Nephron (organoid): ENCODE measurements at regions not wholly inside any gene's neighbourhood (a gene's known extent, or its start where the extent isn't known, plus 50 kb on each side); places are given as distances from the start of the nearest gene placed in this dataset.

ENCODE experiments used
- H3K27ac Mint-ChIP-seq, 3 experiments: 2 replicates each; pipeline ENCODE4 v1.8.0; 2020; ENCODE audit warnings: mixed read lengths in 3 of 3, mild to moderate bottlenecking in 2 of 3, moderate library complexity in 1 of 3
- H3K27me3 Mint-ChIP-seq: 2 replicates; pipeline ENCODE4 v1.8.0; 2021; ENCODE audit warnings: low read depth, mild to moderate bottlenecking, moderate library complexity, mixed read lengths
- H3K36me3 Mint-ChIP-seq: 2 replicates; pipeline ENCODE4 v1.8.0; 2020; ENCODE audit warnings: low read depth, mixed read lengths
- H3K4me1 Mint-ChIP-seq: 2 replicates; pipeline ENCODE4 v1.8.0; 2020; ENCODE audit warnings: mixed read lengths
- H3K4me3 Mint-ChIP-seq, 3 experiments: 2 replicates each; pipeline ENCODE4 v1.8.0; 2020; ENCODE audit warnings: mild to moderate bottlenecking in 3 of 3, mixed read lengths in 3 of 3, moderate library complexity in 2 of 3
- H3K9me3 Mint-ChIP-seq: 2 replicates; pipeline ENCODE4 v1.8.0; 2020; ENCODE audit warnings: mixed read lengths
- TF ChIP-seq, protein P1 (sequence below), 3 experiments: fragments of 200-600 bp; sonication (generic); IDR thresholded peaks; one replicate each; pipeline ENCODE4 v1.5.0; 2021; ENCODE audit warnings: antibody characterized with exemption in 3 of 3; ENCODE audit not compliant: unreplicated experiment in 3 of 3

DNA sequence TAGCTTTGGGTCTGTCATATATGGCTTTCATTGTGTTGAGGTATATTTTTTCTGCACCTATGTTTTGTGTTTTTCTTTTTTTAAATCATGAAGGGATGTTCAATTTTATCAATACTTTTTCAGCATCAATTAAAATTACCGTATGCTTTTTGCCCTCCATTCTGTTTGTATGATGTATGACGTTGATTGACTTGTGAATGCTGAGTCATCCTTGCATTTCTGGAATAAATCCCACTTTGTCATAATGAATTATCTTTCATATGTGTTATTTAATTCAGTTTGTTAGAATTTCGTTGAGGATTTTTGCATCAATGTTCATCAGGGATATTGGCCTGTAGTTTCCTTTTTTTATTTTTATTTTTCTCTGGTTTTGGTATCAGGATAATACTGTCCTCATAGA is 790.9 kb downstream of the TMEM182 start:
- Mint-ChIP-seq H3K36me3 (no peaks in the 10 kb centered on the region), H3K4me3 (no peak overlapping the region), H3K27ac (no peak overlapping the region), H3K4me1 (no peaks in the 10 kb centered on the region), H3K27me3 (no peaks in the 10 kb centered on the region), H3K9me3 (no peaks in the 10 kb centered on the region)
- TF ChIP-seq, protein P1, sequence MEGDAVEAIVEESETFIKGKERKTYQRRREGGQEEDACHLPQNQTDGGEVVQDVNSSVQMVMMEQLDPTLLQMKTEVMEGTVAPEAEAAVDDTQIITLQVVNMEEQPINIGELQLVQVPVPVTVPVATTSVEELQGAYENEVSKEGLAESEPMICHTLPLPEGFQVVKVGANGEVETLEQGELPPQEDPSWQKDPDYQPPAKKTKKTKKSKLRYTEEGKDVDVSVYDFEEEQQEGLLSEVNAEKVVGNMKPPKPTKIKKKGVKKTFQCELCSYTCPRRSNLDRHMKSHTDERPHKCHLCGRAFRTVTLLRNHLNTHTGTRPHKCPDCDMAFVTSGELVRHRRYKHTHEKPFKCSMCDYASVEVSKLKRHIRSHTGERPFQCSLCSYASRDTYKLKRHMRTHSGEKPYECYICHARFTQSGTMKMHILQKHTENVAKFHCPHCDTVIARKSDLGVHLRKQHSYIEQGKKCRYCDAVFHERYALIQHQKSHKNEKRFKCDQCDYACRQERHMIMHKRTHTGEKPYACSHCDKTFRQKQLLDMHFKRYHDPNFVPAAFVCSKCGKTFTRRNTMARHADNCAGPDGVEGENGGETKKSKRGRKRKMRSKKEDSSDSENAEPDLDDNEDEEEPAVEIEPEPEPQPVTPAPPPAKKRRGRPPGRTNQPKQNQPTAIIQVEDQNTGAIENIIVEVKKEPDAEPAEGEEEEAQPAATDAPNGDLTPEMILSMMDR (IDR thresholded peaks at IDR 0.05; ENCODE audit: unreplicated experiment in 3 of 3), result no peak

DNA sequence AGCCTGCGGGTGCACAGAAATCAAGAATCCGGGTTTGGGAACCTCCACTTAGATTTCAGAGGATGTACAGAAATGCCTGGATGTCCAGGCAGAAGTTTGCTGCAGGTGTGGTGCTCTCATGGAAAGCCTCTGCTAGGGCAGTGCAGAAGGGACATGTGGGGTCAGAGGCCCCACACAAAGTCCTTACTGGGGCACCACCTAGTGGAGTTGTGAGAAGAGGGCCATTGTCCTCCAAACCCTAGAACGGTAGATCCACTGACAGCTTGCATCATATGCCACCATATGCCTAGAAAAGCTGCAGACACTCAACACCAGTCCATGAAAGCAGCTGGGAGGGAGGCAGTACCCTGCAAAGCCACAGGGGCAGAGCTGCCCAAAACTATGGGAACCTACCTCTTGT is 833.0 kb downstream of the TMEM182 start:
- Mint-ChIP-seq H3K27me3 (no peaks in the 10 kb centered on the region), H3K9me3 (peaks cover 38% of the 10 kb centered on the region), H3K27ac (no peak overlapping the region), H3K4me1 (no peaks in the 10 kb centered on the region), H3K36me3 (no peaks in the 10 kb centered on the region), H3K4me3 (no peak overlapping the region)
- TF ChIP-seq, protein P1 (IDR thresholded peaks at IDR 0.05; ENCODE audit: unreplicated experiment in 3 of 3), result no peak

DNA sequence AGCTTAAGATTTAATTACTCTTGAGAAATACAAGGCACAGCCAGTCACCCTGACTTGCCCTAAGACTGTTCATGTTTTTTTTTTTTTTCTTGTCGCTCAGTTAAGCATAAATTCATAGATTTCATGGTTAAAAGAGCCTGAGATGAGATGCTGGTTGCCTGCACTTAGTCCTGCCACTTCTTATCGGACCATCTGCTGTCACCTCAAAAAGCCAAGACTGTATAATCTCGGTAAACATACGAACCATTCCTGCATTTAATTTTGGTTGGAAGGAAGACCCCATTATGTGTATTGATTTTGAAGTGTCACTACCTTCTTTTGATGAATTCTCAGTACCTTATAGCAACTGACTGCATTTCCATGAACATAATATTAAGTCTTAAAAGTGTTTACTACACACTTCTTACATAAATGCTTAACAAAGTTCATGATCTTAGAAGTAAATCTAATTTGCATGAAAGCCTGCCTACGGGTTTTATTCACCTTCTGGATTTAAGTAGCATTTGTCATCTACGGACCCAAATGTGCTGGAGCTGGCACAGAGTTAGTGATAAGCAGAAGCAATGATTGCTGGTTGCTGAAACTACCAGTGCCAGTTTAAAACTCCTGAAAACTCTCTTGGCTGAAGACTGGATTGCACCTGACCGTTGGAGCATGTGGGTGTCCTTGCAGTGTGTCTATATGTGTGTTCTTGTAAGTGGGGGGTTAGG is 843.4 kb downstream of the TMEM182 start:
- Mint-ChIP-seq H3K4me1 (no peaks in the 10 kb centered on the region), H3K27me3 (no peaks in the 10 kb centered on the region), H3K9me3 (peaks cover 6% of the 10 kb centered on the region), H3K27ac (no peak overlapping the region), H3K36me3 (no peaks in the 10 kb centered on the region), H3K4me3 (no peak overlapping the region)
- TF ChIP-seq, protein P1 (IDR thresholded peaks at IDR 0.05; ENCODE audit: unreplicated experiment in 3 of 3), result no peak

DNA sequence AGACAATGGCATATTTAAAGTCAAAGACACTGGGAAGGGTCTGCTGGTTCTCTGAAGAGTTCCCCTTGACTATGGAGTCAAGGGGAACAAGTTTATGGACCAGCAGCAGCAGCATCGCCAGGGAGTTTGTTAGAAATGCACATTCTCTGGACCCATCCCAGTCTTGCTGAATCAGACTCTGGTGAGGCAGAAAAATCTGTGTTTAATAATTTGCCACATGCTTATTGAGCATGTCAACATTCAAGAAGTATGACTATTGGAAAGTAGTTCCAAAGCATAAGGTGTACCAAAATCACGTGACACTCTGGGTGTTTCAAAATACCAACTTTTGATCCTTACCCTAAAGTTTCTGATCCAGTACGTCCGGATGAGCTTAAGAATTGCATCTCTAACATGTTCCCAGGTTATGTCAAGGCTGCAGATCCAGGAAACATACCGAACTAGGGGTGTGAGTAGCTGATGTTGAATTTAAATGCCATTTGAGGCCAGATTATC is 853.8 kb downstream of the TMEM182 start:
- H3K36me3 Mint-ChIP-seq, result no peaks in the 10 kb centered on the region
- H3K9me3 Mint-ChIP-seq, result no peaks in the 10 kb centered on the region
- TF ChIP-seq, protein P1 (IDR thresholded peaks at IDR 0.05; ENCODE audit: unreplicated experiment in 3 of 3), result no peak
- no peak overlapping the region for H3K27ac Mint-ChIP-seq
- H3K4me3 Mint-ChIP-seq, result no peak overlapping the region
- no peaks in the 10 kb centered on the region for H3K27me3 Mint-ChIP-seq
- no peaks in the 10 kb centered on the region for H3K4me1 Mint-ChIP-seq

DNA sequence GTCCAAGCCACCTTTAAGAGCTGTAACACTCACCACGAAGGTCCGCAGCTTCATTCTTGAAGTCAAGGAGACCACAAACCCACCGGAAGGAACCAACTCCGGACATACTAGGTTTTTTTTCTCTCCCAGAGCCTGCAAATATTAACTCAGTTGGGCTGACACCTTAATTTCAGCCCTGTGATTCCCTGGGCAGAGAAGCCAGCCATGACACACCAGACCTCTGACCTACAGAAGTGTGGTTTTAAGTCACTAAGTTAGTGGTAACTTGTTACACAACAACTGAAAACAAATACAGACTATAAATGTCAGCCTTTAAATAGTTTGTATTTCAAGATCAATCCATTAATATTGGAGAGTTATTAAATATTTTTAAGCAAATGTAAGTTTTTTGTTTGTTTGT is 855.1 kb downstream of the TMEM182 start:
- TF ChIP-seq, protein P1 (IDR thresholded peaks at IDR 0.05; ENCODE audit: unreplicated experiment in 3 of 3), result no peak
- Mint-ChIP-seq H3K36me3 (no peaks in the 10 kb centered on the region), H3K27ac (no peak overlapping the region), H3K27me3 (no peaks in the 10 kb centered on the region), H3K4me3 (no peak overlapping the region), H3K9me3 (peaks cover 4% of the 10 kb centered on the region), H3K4me1 (no peaks in the 10 kb centered on the region)

DNA sequence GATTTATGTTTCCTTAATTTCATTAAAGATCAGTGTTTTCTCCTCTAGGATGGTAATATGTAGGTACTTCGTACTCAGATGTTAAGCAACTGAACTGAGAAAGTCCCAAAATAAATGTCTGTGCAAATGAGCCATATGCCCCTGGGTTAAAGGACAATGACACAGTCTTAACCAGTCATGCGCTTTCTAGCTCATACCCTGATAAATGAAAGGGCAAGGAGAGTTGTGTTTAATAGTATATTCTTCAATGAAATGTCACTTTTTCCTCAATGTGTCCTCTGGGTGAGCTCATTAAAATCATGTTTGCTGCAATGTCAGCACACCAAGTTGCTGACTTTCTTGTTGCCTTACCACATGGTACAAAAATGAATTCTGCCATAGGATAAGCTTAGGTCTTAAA is 856.3 kb downstream of the TMEM182 start:
- Mint-ChIP-seq H3K4me1 (no peaks in the 10 kb centered on the region), H3K36me3 (no peaks in the 10 kb centered on the region), H3K9me3 (peaks cover 12% of the 10 kb centered on the region), H3K4me3 (no peak overlapping the region), H3K27ac (no peak overlapping the region), H3K27me3 (no peaks in the 10 kb centered on the region)
- TF ChIP-seq, protein P1 (IDR thresholded peaks at IDR 0.05; ENCODE audit: unreplicated experiment in 3 of 3), result no peak
